ENCODE measurements at regions not wholly inside any gene's neighbourhood (a gene's known extent, or its start where the extent isn't known, plus 50 kb on each side); places are given as distances from the start of the nearest gene placed in this dataset.

DNA sequence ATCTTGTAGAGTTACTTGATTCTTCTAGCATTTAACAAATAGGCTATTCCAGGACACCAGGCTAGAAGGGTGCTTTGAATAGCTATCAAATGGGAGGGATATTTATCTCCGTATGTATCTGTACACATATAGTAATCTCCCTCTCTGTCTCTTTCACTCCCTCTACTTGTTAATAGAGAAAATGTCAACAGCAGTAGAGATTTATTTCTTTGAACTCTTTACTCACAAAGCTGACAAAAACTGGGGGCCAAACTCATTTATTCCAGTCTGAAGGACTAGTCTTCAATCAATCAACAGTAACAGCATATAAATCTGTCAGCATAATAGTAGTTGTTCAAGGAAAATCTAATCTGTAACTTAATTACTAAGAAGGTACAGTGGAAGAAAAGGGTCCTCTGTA, 78.2 kb upstream of the FER start:
- no peak overlapping the region for H3K27ac ChIP-seq (replicated peaks)
- H3K4me3 ChIP-seq (replicated peaks; ENCODE audit: insufficient read depth, low read length) = no peak overlapping the region
- DNase-seq (ENCODE audit: low read depth in 1 of 2, low spot score in 1 of 2) = no peak
- TF ChIP-seq, protein P1, sequence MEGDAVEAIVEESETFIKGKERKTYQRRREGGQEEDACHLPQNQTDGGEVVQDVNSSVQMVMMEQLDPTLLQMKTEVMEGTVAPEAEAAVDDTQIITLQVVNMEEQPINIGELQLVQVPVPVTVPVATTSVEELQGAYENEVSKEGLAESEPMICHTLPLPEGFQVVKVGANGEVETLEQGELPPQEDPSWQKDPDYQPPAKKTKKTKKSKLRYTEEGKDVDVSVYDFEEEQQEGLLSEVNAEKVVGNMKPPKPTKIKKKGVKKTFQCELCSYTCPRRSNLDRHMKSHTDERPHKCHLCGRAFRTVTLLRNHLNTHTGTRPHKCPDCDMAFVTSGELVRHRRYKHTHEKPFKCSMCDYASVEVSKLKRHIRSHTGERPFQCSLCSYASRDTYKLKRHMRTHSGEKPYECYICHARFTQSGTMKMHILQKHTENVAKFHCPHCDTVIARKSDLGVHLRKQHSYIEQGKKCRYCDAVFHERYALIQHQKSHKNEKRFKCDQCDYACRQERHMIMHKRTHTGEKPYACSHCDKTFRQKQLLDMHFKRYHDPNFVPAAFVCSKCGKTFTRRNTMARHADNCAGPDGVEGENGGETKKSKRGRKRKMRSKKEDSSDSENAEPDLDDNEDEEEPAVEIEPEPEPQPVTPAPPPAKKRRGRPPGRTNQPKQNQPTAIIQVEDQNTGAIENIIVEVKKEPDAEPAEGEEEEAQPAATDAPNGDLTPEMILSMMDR (IDR thresholded peaks at IDR 0.05; ENCODE audit: insufficient read depth, low read length) = no peak
- no peak for TF ChIP-seq SPI1 (IDR thresholded peaks at IDR 0.05; ENCODE audit: borderline replicate concordance, low read depth)
- TF ChIP-seq POLR2AphosphoS5 (IDR thresholded peaks at IDR 0.05; ENCODE audit: low read depth) = no peak
- no peak for TF ChIP-seq GABPA (IDR thresholded peaks at IDR 0.05; ENCODE audit: low read depth)
- TF ChIP-seq, protein P2, sequence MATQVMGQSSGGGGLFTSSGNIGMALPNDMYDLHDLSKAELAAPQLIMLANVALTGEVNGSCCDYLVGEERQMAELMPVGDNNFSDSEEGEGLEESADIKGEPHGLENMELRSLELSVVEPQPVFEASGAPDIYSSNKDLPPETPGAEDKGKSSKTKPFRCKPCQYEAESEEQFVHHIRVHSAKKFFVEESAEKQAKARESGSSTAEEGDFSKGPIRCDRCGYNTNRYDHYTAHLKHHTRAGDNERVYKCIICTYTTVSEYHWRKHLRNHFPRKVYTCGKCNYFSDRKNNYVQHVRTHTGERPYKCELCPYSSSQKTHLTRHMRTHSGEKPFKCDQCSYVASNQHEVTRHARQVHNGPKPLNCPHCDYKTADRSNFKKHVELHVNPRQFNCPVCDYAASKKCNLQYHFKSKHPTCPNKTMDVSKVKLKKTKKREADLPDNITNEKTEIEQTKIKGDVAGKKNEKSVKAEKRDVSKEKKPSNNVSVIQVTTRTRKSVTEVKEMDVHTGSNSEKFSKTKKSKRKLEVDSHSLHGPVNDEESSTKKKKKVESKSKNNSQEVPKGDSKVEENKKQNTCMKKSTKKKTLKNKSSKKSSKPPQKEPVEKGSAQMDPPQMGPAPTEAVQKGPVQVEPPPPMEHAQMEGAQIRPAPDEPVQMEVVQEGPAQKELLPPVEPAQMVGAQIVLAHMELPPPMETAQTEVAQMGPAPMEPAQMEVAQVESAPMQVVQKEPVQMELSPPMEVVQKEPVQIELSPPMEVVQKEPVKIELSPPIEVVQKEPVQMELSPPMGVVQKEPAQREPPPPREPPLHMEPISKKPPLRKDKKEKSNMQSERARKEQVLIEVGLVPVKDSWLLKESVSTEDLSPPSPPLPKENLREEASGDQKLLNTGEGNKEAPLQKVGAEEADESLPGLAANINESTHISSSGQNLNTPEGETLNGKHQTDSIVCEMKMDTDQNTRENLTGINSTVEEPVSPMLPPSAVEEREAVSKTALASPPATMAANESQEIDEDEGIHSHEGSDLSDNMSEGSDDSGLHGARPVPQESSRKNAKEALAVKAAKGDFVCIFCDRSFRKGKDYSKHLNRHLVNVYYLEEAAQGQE (IDR thresholded peaks at IDR 0.05; ENCODE audit: insufficient replicate concordance, low read depth) = no peak
- H3K27me3 ChIP-seq (ENCODE audit: insufficient read depth, poor library complexity, severe bottlenecking) = no peaks in the 10 kb centered on the region

DNA sequence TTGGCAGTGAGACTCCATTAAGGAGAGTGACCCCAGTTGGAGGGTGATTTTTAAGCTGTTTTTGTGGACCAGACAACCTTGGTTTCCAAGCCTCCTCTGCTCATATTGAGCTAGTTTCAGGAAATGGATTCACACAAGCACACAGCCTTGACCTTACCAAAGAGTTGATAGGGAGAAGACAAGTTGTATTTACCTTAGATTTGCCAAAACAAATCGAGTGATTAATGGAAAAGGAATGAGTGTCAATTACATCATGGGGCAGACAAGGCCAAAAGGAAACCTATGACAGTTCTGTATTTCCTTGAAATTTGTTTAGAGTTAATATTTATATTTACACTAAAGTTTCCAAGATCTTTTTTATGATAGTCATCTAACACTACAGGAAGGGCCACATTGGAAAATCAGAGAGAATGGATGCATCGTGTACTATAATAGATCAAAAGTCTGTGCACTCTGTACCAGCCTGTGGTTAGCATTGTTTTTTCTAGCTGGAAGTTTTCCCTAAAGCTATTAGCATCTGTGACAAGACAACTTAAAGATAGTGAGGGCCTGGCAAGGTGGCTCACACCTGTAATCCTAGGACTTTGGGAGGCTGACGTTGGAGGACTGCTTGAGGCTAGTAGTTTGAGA, 86.0 kb upstream of the FER start:
- no peak for DNase-seq (ENCODE audit: low read depth in 1 of 2, low spot score in 1 of 2)
- no peak overlapping the region for H3K4me3 ChIP-seq (replicated peaks; ENCODE audit: insufficient read depth, low read length)
- no peaks in the 10 kb centered on the region for H3K27me3 ChIP-seq (ENCODE audit: insufficient read depth, poor library complexity, severe bottlenecking)
- H3K27ac ChIP-seq (replicated peaks) = no peak overlapping the region
- TF ChIP-seq POLR2AphosphoS5 (IDR thresholded peaks at IDR 0.05; ENCODE audit: low read depth) = no peak
- TF ChIP-seq, protein P1 (IDR thresholded peaks at IDR 0.05; ENCODE audit: insufficient read depth, low read length) = no peak
- TF ChIP-seq, protein P2 (IDR thresholded peaks at IDR 0.05; ENCODE audit: insufficient replicate concordance, low read depth) = no peak
- no peak for TF ChIP-seq GABPA (IDR thresholded peaks at IDR 0.05; ENCODE audit: low read depth)
- TF ChIP-seq SPI1 (IDR thresholded peaks at IDR 0.05; ENCODE audit: borderline replicate concordance, low read depth) = no peak

DNA sequence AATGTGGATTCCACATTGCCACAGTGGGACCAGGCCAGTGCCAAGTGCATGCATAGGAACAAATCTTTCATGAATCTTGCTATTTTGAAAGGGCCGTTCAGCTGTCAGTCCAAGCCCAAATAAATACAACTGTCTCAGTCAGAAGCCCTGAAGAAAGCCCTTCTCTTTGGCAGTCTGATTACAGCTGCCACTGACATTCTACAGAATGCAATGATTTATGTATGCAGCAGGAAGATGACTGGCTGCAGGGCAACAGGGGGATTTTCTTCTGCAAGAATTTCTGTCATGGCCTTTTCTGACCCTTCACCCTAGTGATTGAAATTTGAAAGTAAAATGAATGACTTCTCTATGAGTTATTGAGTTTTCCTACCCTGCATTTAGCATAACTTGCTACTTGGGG, 86.7 kb upstream of the FER start:
- Histone ChIP-seq H3K4me3 (replicated peaks; ENCODE audit: insufficient read depth, low read length) (no peak overlapping the region), H3K27me3 (ENCODE audit: insufficient read depth, poor library complexity, severe bottlenecking) (no peaks in the 10 kb centered on the region), H3K27ac (replicated peaks) (no peak overlapping the region)
- TF ChIP-seq POLR2AphosphoS5 (IDR thresholded peaks at IDR 0.05; ENCODE audit: low read depth) (no peak), SPI1 (IDR thresholded peaks at IDR 0.05; ENCODE audit: borderline replicate concordance, low read depth) (no peak), GABPA (IDR thresholded peaks at IDR 0.05; ENCODE audit: low read depth) (no peak)
- TF ChIP-seq, protein P2 (IDR thresholded peaks at IDR 0.05; ENCODE audit: insufficient replicate concordance, low read depth) = no peak
- TF ChIP-seq, protein P1 (IDR thresholded peaks at IDR 0.05; ENCODE audit: insufficient read depth, low read length) = no peak
- DNase-seq (ENCODE audit: low read depth in 1 of 2, low spot score in 1 of 2) = no peak

Measured in HL-60 (cell line).